GM21576 (cell line): ENCODE measurements at regions not wholly inside any gene's neighbourhood (a gene's known extent, or its start where the extent isn't known, plus 50 kb on each side); places are given as distances from the start of the nearest gene placed in this dataset.

Experiments
- ATAC-seq: cut with Tn5 transposase; IDR thresholded peaks from one replicate; pipeline ENCODE4 v1.9.1; 2021; ENCODE audit warnings: mild to moderate bottlenecking, moderate library complexity; ENCODE audit not compliant: unreplicated experiment

DNA sequence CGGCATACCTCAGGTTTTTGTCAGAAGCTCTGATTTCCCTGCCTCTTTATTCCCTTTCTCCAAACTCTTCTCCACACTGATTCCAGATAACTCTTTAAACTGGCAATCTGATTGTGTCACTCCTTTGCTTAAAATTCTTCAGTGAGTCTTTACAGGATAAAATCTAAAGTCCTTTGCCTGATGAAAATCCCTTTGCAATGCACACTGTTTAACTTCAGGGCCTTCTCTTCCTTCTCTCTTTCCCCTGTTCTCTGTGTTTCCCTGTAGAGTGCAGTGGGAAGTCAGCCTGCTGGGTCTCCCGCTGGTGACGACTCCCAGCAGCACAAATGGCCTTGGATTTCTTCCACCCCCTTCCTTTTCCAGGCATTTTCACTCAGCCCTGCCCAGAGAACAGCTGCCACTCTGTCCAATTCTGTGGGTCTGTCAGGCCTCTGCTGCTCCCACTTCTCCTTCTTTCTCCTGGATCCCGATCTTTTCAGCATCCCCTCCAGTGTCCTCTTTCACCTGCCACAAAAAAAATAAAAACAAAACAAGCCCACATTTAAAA, 189.9 kb upstream of the NWD2 start:
- no peak for ATAC-seq

DNA sequence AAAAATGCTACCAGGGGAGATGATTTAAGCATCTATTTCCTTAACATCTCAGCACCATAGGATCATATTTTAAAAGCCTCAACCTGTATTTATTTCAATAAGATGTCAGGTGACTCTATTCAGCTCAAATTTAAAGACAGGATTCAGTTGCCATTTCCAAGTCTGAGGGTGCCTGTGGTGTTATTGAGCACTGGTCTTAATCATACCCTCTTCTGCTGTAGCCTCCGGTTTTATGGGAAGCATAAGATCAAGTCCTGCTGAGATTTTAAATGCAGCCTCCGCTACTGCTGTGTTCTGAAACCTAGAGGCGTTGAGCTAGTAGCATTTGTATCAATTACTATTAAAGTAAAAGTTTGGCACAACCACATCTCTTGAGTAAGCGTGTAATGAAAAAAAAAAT, 185.7 kb upstream of the NWD2 start:
- ATAC-seq = no peak

DNA sequence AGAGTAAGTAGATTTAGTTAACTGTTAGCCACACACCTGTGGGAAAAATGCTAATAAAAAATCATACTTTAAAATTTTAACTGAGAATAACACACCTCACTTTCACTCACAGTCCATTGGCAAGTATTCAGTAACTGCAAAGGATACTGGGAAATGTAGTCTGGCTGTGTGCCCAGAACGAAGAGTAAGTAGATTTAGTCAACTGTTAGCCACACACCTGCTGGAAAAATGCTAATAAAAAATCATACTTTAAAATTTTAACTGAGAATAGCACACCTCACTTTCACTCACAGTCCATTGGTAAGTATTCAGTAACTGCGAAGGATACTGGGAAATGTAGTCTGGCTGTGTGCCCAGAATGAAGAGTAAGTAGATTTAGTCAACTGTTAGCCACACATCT, 178.4 kb upstream of the NWD2 start:
- no peak for ATAC-seq

DNA sequence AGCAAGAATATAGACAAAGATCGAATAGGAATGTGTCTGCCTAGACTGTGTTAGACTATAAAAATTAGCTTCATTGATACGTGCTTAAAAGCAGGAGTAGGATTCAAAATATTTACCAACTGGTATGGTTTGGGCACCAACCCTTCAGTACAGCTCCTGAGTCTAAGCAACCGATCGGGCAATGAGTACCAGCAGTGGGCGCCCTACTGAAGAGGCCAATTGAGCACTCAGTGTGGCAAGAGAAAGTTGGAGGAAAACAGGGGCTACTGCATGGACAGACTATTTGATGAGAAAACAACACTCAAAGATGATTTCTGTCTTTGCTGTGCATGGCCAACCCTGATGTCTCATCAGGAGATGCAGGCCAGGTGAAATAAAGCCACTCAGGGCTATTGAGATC, 176.0 kb upstream of the NWD2 start:
- no peak for ATAC-seq

DNA sequence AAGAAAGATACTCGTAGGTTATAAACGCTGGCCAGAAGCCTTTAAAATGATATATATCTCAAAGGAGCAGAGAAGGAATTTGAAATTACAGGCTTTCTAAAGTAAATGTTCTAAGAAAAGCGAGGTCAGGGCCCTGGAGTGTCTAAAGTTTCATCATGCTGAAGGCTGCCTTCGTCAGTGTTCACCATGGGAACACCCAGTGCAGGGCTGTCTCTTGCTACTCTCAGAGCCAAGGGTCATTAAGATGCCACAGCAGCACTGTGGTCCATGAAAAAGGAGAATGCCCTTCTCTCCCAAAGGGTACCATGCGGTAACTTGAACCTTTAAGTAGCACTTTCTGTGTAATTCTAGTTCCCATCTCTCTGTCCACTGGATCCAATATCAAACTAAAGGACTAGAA, 174.5 kb upstream of the NWD2 start:
- no peak for ATAC-seq

DNA sequence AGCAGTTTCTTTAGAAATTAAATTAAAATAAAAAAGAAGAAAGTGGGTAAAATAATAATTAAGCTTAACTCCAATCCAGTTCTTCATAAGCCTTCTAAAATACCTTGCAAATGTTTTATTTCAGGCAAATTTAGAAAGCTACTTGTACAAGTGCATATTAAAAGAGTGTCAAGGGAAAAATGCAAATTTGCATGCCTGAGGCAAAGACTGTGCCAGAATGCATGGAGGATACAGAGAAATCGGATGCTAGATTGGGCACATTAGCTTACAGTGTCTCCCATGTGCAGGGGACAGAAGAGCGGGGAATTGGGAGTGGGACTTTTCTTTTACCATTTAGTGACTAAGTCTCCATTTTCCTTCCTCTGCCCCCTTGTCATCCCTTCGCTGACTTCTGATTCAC, 173.0 kb upstream of the NWD2 start:
- no peak for ATAC-seq

DNA sequence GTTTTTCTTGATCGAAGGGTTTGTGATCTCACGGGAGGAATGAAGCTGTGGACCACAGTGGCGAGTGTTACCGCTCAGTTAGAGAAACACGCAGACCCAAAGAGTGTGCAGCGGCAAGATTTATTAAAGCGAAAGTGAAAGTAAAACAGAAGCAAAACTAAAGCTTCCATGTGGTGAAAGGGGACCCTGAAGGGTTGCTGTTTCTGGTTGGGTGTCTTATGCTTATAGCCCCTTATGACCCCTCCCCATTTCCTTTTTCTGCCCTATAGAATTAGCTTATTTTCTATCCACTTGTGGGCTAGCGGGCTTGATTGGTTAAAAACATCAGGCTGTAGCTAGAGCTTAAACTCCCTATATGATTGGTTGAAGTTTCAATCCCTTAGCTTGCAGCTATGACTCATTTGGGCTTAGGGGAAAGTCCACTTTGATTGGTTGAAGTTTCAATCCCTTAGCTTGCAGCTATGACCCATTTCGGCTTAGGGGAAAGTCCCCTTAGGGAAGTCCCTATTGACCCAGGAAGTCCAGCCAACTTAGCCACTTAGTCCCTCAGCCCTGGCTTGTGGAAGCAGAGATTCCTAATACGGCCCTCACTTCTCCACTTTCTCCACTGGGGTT, 171.2 kb upstream of the NWD2 start:
- ATAC-seq = no peak

DNA sequence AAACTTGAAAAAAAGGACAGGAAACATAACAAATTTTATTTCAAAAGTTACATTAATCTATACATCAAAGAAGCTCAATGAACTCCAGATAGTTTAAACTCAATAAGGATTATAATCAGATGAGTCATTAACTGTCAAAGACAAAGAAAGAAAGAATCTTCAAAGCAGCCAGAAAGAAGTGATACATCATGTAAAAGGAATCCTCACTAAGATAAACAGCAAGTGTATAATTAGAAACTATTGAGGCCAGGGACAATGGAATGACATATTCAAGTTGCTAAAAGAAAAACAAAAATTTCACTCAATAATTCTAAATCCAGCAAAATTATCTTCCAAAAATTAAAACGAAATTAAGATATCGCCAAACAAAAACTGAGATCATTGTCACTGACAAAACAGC, 161.6 kb upstream of the NWD2 start:
- ATAC-seq = no peak

DNA sequence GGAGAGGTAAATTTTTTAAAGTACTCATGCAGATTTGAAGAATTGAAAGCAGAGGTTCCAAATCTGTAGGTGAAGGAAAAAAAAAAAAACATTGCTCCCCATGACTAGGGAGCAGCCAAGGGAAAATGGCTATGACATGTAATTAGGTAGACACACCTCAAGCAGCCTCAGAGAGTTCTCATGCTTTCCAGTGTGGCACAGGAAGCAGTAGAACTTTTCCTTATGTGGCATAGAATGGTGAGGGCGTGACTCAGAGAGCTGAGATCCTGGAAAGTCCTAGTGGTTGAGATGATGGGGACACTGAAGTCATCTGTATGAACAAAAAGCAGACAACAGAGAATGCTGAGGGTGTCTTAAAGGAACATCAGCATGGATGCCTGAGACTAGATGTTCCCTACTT, 148.6 kb upstream of the NWD2 start:
- no peak for ATAC-seq

DNA sequence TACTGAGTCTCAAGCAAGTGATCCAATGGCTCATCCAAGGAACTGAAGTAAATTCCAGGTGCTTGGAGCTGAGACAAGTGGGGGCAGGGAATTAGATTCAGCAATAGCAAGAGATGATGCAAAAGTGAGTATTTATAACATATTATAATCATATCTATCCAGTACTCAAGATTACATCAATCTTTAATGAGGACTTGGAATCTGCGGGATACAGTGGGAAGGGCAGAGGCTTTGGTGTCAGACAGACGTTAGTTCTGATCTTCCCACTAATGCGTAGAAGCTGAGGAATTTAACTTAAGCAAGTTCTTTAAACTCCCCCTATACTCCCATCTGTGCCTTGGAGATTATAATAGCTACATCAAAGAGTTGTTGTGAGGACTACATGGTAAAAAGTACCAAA, 143.4 kb upstream of the NWD2 start:
- no peak for ATAC-seq

DNA sequence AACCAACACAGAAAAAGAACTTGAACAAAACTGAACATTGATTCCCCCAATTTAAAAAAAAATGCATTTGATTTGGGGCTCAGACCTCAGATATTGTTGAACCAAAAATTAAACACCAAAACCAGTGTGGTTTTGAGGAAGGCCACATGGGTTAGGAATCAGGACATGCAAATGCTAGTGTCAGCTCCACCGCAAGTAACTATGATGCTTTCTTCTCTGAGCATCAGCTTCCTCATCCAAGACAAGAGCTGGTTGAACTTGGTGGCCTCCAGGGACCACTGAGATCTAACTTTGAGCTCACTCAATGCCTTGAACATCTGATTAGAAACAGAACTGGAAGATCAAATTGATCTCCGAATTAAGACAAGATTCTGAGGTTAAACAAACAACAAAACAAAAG, 142.9 kb upstream of the NWD2 start:
- ATAC-seq = no peak

DNA sequence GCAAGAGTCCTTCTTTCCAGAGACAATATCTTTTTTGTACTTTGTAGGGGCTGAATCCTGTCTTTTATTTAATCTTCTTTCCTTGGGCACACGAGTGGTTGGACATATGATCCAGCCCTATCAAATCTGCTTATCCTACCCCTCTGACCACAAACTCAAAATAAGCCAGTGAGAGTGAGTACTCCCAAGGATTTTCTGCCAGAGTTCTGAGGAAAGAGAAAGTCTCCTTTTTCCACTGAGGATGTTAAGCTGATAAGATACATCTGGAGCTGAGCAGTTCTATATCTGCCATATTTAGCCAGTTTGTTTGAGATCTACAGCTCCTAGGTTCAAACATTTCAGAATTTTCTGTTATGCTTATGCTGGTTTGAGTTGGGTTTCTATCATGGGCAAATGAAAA, 134.8 kb upstream of the NWD2 start:
- no peak for ATAC-seq

DNA sequence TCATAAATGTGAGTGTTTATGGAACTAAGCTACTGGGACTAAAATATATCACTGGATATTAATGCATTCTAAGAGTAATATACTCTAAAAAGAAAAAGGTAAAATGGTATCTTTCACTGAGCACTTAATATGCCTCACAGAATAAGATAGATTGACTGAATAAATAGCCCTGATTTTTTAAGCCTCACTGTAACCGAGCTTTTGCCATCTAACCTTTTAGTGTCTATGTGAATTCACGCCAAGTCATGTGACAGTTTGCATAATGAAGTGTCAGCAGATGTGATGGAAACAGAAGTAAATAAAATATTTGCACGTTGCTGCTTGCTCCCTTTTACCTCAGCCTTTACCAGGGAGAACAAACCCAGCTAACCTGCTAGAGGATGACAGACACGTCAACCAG, 119.7 kb upstream of the NWD2 start:
- ATAC-seq = no peak

DNA sequence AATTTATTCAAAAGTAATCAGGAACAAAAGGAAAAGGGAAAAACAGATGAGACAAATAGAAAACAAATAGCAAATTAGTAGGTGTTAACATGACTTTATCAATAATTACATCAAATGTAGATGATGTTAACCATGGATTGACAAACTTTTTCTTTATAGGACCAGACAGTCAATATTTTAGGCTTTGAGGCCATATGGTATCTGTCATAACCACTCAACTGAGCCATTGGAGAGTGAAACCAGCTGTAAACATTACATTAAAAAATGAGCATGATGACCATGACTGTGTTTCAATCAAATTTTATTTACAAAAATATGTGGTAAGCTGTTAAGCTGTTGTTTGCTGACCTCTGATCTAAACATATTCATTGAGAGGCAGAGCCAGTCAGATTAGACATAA, 118.5 kb upstream of the NWD2 start:
- no peak for ATAC-seq

DNA sequence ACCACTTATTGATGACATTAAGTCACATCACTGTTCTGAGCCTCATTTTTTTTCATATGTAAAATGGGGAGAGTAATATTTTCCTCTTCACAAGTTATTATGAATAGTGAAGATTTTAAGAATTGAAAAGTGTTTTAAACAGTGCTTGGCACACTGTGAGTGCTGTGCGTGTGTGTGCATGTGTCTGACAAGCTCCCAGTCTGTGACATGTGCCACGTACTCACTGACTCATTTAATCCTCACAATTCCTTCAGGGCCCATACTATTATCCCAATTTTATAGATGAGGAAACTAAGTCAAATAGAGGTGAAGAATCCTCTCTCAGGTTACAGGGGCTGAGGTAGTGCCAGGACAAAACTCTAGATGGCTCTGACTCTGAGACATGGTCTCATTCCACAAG, 114.1 kb upstream of the NWD2 start:
- ATAC-seq = no peak

DNA sequence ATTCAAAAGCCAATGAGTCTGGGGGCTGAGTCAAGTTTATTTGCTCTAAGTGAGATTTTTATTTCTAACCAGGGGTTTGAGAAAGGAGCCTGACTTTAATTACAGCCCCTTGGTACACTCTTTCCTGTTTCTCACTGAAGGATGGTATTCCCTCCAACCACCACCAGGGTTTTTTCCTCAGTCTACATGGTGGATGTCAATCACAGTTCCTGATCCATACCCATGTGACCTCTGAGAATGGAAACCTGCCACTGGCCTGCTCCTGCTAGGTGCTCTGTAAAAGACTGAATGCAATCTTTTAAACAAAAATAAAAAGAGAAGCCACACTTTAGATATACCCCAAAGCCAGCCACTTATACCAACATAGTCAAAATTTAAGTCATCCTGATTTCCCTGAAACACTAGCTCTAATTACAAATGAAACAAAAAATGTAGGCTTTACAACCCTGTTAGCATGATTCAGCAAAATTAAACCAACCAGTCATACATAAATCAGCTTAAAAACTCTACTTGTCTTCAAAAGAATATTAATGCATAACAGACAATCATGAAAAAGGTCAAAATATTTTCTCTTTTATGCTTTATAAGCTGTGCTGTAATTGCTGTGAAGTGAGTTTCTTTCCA, 112.1 kb upstream of the NWD2 start:
- ATAC-seq = no peak

DNA sequence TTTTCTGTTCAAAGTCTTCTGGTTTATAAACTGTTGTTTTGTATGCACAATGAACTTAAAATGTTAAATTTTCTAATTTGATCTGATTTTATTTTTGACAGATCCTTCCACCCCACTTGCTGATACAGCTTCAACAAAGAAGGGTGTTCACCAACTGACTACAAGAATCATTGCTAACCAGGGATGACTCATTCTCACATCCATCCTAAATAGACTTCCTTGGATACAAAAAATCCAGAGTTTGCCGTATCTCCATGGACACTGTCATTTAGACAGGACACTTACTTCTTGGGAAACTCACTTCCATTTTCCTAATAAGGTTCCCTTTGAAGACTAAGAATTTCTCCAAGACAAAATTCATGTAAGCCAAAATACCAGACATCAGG, 111.6 kb upstream of the NWD2 start:
- ATAC-seq = no peak

DNA sequence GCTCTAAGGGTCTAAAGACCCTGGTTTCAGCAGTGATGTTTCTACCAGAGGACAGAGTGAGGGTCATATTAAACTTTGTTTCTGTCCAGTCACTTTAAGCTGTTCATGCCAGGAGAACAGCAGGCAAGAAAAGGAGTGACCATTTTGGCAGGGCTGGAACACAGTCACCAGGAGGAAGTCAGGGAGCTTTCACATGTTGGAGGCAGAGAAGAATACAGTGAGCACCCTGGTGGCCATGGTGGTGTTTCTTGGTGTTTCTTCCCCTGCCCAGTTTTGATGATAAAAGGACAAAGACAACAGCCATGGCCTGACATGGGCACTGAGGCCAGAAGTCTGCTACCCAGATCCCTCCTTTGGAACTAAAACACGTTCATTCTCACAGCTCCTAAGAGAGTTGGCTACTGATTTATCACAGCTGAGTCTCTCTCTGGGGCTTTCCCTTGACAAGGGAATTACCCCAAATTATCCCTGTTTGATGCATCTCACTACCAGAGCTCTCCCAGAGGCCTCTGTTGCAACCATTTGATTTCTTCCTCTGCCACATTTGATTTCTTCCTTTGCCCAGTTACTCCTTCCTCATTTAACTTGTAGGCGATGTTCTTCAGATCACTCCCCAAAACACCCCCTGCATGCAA, 106.4 kb upstream of the NWD2 start:
- ATAC-seq = peak; percentile 77

DNA sequence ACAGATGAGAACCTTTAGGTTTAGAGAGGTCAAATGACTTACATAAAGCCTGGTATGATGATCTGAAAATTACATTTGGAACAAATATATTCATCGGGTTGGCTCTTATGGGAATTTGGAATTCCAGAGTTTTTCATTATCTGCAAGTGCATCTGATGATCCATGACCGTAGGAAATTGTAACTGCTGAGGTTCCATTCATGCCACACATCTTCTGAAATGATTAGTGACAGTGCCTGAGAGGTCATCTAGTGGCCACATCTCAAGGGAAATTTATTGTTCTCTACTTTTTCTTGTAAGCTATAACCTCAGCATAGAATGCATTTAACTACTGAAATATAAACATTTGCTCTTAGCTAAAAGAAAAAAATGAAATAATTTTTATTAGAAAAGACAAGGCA, 105.8 kb upstream of the NWD2 start:
- ATAC-seq = peak; percentile 54

DNA sequence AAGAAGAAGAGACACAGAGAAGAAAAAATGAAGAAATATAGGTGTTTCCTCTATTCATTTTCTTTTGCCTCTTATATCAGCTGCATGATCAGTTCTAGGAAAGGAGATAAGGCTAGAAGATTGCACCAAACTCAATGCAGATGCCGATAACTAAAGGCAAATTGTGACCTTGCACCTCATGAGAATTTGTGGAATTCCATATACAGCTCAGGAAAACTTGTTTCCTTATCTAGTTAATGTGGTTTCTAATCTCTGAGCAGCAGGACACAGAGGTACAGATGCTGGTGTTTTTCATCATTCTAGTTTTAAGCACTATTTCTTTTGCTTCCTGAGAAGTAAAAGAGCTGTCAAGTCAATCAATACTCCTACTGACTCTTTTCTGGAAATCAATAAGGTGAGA, 104.6 kb upstream of the NWD2 start:
- ATAC-seq = no peak

DNA sequence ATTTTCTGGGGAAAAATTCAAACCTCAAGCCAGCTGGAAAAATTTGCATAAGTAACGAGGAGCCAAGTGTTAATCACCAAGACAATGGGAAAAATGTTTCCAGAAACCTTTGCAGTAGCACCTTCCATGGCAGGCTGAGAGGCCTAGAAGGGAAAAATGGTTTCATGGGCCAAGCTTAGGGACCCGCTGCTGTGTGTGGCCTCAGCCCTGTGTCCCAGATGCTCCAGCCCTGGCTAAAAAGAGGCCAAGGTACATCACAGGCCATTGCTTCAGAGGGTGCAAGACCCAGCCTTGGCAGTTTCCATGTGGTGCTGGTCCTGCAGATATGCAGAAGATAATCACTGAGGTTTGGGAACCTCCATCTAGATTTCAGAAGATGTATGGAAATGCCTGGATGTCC, 98.3 kb upstream of the NWD2 start:
- no peak for ATAC-seq

DNA sequence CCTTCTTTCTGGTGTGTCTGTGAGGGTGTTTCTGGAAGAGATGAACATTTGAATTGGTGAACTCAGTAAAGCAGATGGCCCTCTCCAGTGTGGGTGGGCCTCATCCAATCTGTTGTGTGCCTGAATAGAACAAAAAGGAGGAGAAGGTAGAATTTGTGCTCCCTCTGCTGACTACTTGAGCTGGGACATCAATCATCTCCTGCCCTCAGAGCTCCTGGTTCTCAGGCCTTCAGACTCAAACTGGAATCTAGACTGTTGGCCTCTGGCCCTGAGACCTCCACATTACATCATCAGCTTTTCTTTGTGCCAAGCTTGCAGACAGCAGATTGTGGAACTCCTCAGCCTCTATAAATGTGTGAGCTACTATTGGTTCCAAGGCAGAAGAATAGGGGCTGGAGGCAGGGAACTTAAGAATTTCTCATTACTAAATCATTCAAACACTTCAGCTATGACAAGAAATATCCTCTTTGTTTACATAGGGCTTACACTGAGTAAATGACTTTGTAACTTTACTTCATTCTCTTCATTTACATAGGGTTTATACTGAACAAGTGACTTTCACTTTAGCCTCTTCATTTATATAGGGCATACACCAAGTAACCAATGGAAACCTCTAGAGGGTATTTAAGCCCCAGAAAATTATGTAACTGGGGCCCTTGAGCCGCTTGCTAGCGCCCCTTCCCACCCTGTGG, 86.9 kb upstream of the NWD2 start:
- no peak for ATAC-seq
